ENCODE measurements at regions not wholly inside any gene's neighbourhood (a gene's known extent, or its start where the extent isn't known, plus 50 kb on each side); places are given as distances from the start of the nearest gene placed in this dataset.

GRCh38 chr10:20606985-20607384, 290.1 kb downstream of the NEBL start:
- Mint-ChIP-seq H3K4me3 (no peak overlapping the region), H3K36me3 (no peaks in the 10 kb centered on the region), H3K9me3 (peaks cover 2% of the 10 kb centered on the region; the same call in 1 of the 2 replicates), H3K27me3 (ENCODE audit: low read depth) (no peaks in the 10 kb centered on the region), H3K27ac (no peak overlapping the region), H3K4me1 (peaks cover 3% of the 10 kb centered on the region; the same call in 1 of the 2 replicates)
- DNase-seq (ENCODE audit: low spot score): no peak
- CTCF ChIA-PET: no interaction called here
- no peak for TF ChIP-seq ZNF396 (CRISPR knock-in tag; IDR thresholded peaks at IDR 0.05; ENCODE audit: borderline replicate concordance)
- no peak for ATAC-seq
- POLR2A ChIA-PET: no interaction called here

GRCh38 chr10:20601941-20602461, 295.1 kb downstream of the NEBL start:
- no peak overlapping the region for H3K27ac Mint-ChIP-seq
- ChIA-PET POLR2A (no interaction called here), CTCF (no interaction called here)
- H3K27me3 Mint-ChIP-seq (ENCODE audit: low read depth): no peaks in the 10 kb centered on the region
- peaks cover 16% of the 10 kb centered on the region for H3K4me1 Mint-ChIP-seq
- no peak overlapping the region for H3K4me3 Mint-ChIP-seq
- ATAC-seq: no peak
- DNase-seq (ENCODE audit: low spot score): no peak
- H3K9me3 Mint-ChIP-seq: no peaks in the 10 kb centered on the region
- no peaks in the 10 kb centered on the region for H3K36me3 Mint-ChIP-seq
- TF ChIP-seq JAZF1 (CRISPR knock-in tag; IDR thresholded peaks at IDR 0.05) (no peak), JUN (CRISPR knock-in tag; IDR thresholded peaks at IDR 0.05) (no peak), RELA (CRISPR knock-in tag; IDR thresholded peaks at IDR 0.05; ENCODE audit: borderline replicate concordance) (no peak), ZMAT4 (CRISPR knock-in tag; IDR thresholded peaks at IDR 0.05) (no peak), GTF2I (CRISPR knock-in tag; conservative IDR thresholded peaks at IDR 0.05) (no peak)

- TF ChIP-seq JUN (CRISPR knock-in tag; IDR thresholded peaks at IDR 0.05) (no peak), FOXP1 (CRISPR knock-in tag; IDR thresholded peaks at IDR 0.05; ENCODE audit: borderline replicate concordance) (no peak), PRRX2 (CRISPR knock-in tag; IDR thresholded peaks at IDR 0.05) (no peak), ZNF121 (CRISPR knock-in tag; IDR thresholded peaks at IDR 0.05) (no peak), ZNF396 (CRISPR knock-in tag; IDR thresholded peaks at IDR 0.05; ENCODE audit: borderline replicate concordance) (no peak), TCF7 (CRISPR knock-in tag; IDR thresholded peaks at IDR 0.05; ENCODE audit: low read depth) (no peak), E2F1 (CRISPR knock-in tag; IDR thresholded peaks at IDR 0.05) (no peak), TEAD1 (CRISPR knock-in tag; IDR thresholded peaks at IDR 0.05) (no peak), SMAD4 (CRISPR knock-in tag; IDR thresholded peaks at IDR 0.05) (no peak)
- Mint-ChIP-seq H3K4me1 (peaks cover 34% of the 10 kb centered on the region), H3K36me3 (no peaks in the 10 kb centered on the region), H3K27ac (no peak overlapping the region), H3K27me3 (ENCODE audit: low read depth) (no peaks in the 10 kb centered on the region), H3K9me3 (no peaks in the 10 kb centered on the region), H3K4me3 (no peak overlapping the region)
- ATAC-seq (peak; percentile 77), DNase-seq (ENCODE audit: low spot score) (no peak)
- ChIA-PET POLR2A (no interaction called here), CTCF (no interaction called here)
Measured at GRCh38 chr10:20598590-20598989, 298.5 kb downstream of the NEBL start.

- H3K27me3 Mint-ChIP-seq (ENCODE audit: low read depth): no peaks in the 10 kb centered on the region
- CTCF ChIA-PET: no interaction called here
- peaks cover 34% of the 10 kb centered on the region for H3K4me1 Mint-ChIP-seq
- no peak overlapping the region for H3K4me3 Mint-ChIP-seq
- no peaks in the 10 kb centered on the region for H3K9me3 Mint-ChIP-seq
- no peaks in the 10 kb centered on the region for H3K36me3 Mint-ChIP-seq
- H3K27ac Mint-ChIP-seq: peak overlapping the region; percentile 12
- DNase-seq (ENCODE audit: low spot score) (no peak), ATAC-seq (peak; percentile 68)
- POLR2A ChIA-PET: no interaction called here
- no peak for TF ChIP-seq IRF2 (CRISPR knock-in tag; IDR thresholded peaks at IDR 0.05; ENCODE audit: borderline replicate concordance, low read depth)
- no peak for TF ChIP-seq ERG (CRISPR knock-in tag; IDR thresholded peaks at IDR 0.05)
- no peak for TF ChIP-seq ZNF416 (CRISPR knock-in tag; IDR thresholded peaks at IDR 0.05)
- TF ChIP-seq ZNF425 (CRISPR knock-in tag; conservative IDR thresholded peaks at IDR 0.05): no peak
- no peak for TF ChIP-seq SMAD3 (CRISPR knock-in tag; IDR thresholded peaks at IDR 0.05; ENCODE audit: borderline replicate concordance)
- TF ChIP-seq ZNF317 (CRISPR knock-in tag; IDR thresholded peaks at IDR 0.05; ENCODE audit: borderline replicate concordance, low read depth): no peak
- TF ChIP-seq TEAD4 (CRISPR knock-in tag; IDR thresholded peaks at IDR 0.05): no peak; the same call in 1 of the 2 replicates
- no peak for TF ChIP-seq MXD4 (CRISPR knock-in tag; IDR thresholded peaks at IDR 0.05; ENCODE audit: borderline replicate concordance)
- no peak for TF ChIP-seq ATF2 (CRISPR knock-in tag; IDR thresholded peaks at IDR 0.05; ENCODE audit: borderline replicate concordance, low read depth)
- no peak for TF ChIP-seq NFYB (CRISPR knock-in tag; conservative IDR thresholded peaks at IDR 0.05; ENCODE audit: low read depth)
- TF ChIP-seq E2F5 (CRISPR knock-in tag; IDR thresholded peaks at IDR 0.05): no peak
Measured at GRCh38 chr10:20596911-20597310, 300.2 kb downstream of the NEBL start.

All from WTC11 (cell line).